ENCODE measurements at regions not wholly inside any gene's neighbourhood (a gene's known extent, or its start where the extent isn't known, plus 50 kb on each side); places are given as distances from the start of the nearest gene placed in this dataset.
A peak's percentile ranks its signal among the peaks of the same experiment; 100 is the strongest.

GRCh38 chr6:149185799-149186357, 131.6 kb upstream of the TAB2 start:
- DNase-seq = no peak

GRCh38 chr6:149186873-149187272, 130.6 kb upstream of the TAB2 start:
- DNase-seq = no peak

GRCh38 chr6:149190224-149190831, 127.2 kb upstream of the TAB2 start:
- DNase-seq = peak; percentile 71 to 83

GRCh38 chr6:149194820-149195558, 122.5 kb upstream of the TAB2 start:
- no peak for DNase-seq

- no peak for DNase-seq
Measured at GRCh38 chr6:149196091-149196490, 121.4 kb upstream of the TAB2 start.

GRCh38 chr6:149197482-149197881, 120.0 kb upstream of the TAB2 start:
- no peak for DNase-seq

- DNase-seq = no peak
Measured at GRCh38 chr6:149198265-149198664, 119.2 kb upstream of the TAB2 start.

- no peak for DNase-seq
Measured at GRCh38 chr6:149200282-149200945, 117.1 kb upstream of the TAB2 start.

GRCh38 chr6:149201068-149201655, 116.3 kb upstream of the TAB2 start:
- DNase-seq = no peak

- no peak for DNase-seq
Measured at GRCh38 chr6:149202100-149202499, 115.4 kb upstream of the TAB2 start.

- DNase-seq = no peak
Measured at GRCh38 chr6:149202952-149203351, 114.6 kb upstream of the TAB2 start.

GRCh38 chr6:149203509-149203908, 114.0 kb upstream of the TAB2 start:
- no peak for DNase-seq

- DNase-seq = no peak
Measured at GRCh38 chr6:149208134-149208601, 109.3 kb upstream of the TAB2 start.

GRCh38 chr6:149209871-149210775, 107.4 kb upstream of the TAB2 start:
- DNase-seq = no peak

GRCh38 chr6:149211046-149211571, 106.4 kb upstream of the TAB2 start:
- DNase-seq = peak; percentile 30 to 37

GRCh38 chr6:149212206-149212605, 105.3 kb upstream of the TAB2 start:
- no peak for DNase-seq

- peak; percentile 58 to 65 for DNase-seq
Measured at GRCh38 chr6:149212892-149213801, 104.4 kb upstream of the TAB2 start.

GRCh38 chr6:149213829-149214228, 103.7 kb upstream of the TAB2 start:
- DNase-seq = no peak

- no peak for DNase-seq
Measured at GRCh38 chr6:149216459-149216858, 101.1 kb upstream of the TAB2 start.

GRCh38 chr6:149217466-149217888, 100.0 kb upstream of the TAB2 start:
- no peak for DNase-seq

- DNase-seq = no peak
Measured at GRCh38 chr6:149218471-149218870, 99.0 kb upstream of the TAB2 start.

Data from activated CD4-positive, alpha-beta T cell treated with anti-CD3 and anti-CD28 coated beads, Interleukin-2, amount 50 U/mL, for 48 hours (primary cell).